IPS-15b (cell line): ENCODE measurements at regions not wholly inside any gene's neighbourhood (a gene's known extent, or its start where the extent isn't known, plus 50 kb on each side); places are given as distances from the start of the nearest gene placed in this dataset.

Source experiments
- H3K27me3 ChIP-seq: one replicate; pipeline ENCODE4 v1.6.1; 2013; ENCODE audit warnings: low read length; ENCODE audit not compliant: control insufficient read depth, insufficient read depth
- H3K36me3 ChIP-seq: one replicate; pipeline ENCODE4 v1.6.1; 2013; ENCODE audit warnings: low read length; ENCODE audit not compliant: control insufficient read depth, insufficient read depth
- H3K4me1 ChIP-seq: one replicate; pipeline ENCODE4 v1.6.1; 2013; ENCODE audit warnings: mild to moderate bottlenecking, low read length; ENCODE audit not compliant: control insufficient read depth, insufficient read depth
- H3K4me3 ChIP-seq: one replicate; pipeline ENCODE4 v1.5.1; 2013; ENCODE audit warnings: low read depth, low read length
- H3K9ac ChIP-seq: one replicate; pipeline ENCODE4 v1.6.1; 2013; ENCODE audit warnings: low read depth, mild to moderate bottlenecking, low read length
- H3K9me3 ChIP-seq: one replicate; pipeline ENCODE4 v1.6.1; 2013; ENCODE audit warnings: mild to moderate bottlenecking, low read length; ENCODE audit not compliant: control insufficient read depth, insufficient read depth

DNA sequence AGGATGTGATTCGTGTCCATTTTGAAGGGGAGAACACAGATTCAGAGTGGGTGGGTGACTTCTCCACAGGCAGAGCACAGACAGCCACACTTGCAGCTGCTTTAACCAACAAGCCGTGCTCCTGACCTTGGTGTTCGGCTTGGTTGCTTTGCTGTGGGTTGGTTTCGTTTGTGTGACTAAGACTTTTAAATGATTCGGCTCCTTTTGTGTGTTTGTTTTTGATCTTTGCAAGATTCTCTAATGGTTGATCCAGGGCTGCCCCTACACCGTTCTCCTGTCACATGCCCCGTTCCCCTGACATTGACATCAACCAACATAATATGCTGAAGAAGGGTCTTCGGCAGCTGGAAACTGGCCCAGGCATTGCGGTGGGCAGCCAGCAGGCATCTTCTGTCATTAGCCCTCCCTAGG lies 95.9 kb upstream of the MBOAT2 start:
- no peaks in the 10 kb centered on the region for H3K9me3 ChIP-seq
- no peaks in the 10 kb centered on the region for H3K36me3 ChIP-seq
- peaks cover 8% of the 10 kb centered on the region for H3K4me1 ChIP-seq
- H3K9ac ChIP-seq = no peak overlapping the region
- no peak overlapping the region for H3K4me3 ChIP-seq
- H3K27me3 ChIP-seq = peaks cover 4% of the 10 kb centered on the region

GRCh38 chr2:9097892-9098291 lies 94.4 kb upstream of the MBOAT2 start:
- peaks cover 7% of the 10 kb centered on the region for H3K4me1 ChIP-seq
- no peaks in the 10 kb centered on the region for H3K9me3 ChIP-seq
- H3K9ac ChIP-seq = no peak overlapping the region
- H3K27me3 ChIP-seq = peaks cover 4% of the 10 kb centered on the region
- H3K4me3 ChIP-seq = no peak overlapping the region
- no peaks in the 10 kb centered on the region for H3K36me3 ChIP-seq

GRCh38 chr2:9097239-9097638 lies 93.8 kb upstream of the MBOAT2 start:
- Histone ChIP-seq H3K36me3 (no peaks in the 10 kb centered on the region), H3K4me3 (no peak overlapping the region), H3K27me3 (peaks cover 4% of the 10 kb centered on the region), H3K4me1 (peaks cover 2% of the 10 kb centered on the region), H3K9ac (no peak overlapping the region), H3K9me3 (no peaks in the 10 kb centered on the region)

DNA sequence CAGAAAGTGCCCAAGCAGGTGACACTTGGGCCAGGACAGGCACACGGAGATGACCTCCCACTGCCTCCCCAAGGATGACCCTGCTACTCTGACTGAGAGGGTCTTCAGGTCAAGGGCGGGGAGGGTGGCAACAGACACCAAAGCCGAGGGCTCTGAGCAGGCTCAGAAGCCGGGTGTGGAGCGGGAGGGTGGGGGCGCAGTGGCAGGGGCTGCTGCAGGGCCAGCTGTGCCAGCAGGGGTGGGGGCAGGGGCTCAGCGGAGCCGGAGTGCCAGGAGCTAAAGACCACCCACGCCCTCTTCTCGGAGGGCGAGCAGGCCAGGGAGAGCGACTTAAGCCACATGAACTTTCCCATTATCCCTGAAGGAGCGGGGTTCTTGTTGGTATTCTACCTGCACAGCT lies 93.3 kb upstream of the MBOAT2 start:
- Histone ChIP-seq H3K27me3 (peaks cover 4% of the 10 kb centered on the region), H3K9ac (no peak overlapping the region), H3K4me3 (no peak overlapping the region), H3K9me3 (no peaks in the 10 kb centered on the region), H3K4me1 (peaks cover 2% of the 10 kb centered on the region), H3K36me3 (no peaks in the 10 kb centered on the region)

GRCh38 chr2:9095690-9096089 lies 92.2 kb upstream of the MBOAT2 start:
- Histone ChIP-seq H3K4me3 (peak overlapping the region; percentile 13), H3K36me3 (no peaks in the 10 kb centered on the region), H3K9ac (no peak overlapping the region), H3K27me3 (peaks cover 4% of the 10 kb centered on the region), H3K9me3 (no peaks in the 10 kb centered on the region), H3K4me1 (peaks cover 2% of the 10 kb centered on the region)

GRCh38 chr2:9095226-9095625 lies 91.7 kb upstream of the MBOAT2 start:
- Histone ChIP-seq H3K9ac (no peak overlapping the region), H3K27me3 (peaks cover 4% of the 10 kb centered on the region), H3K9me3 (no peaks in the 10 kb centered on the region), H3K4me1 (peaks cover 2% of the 10 kb centered on the region), H3K4me3 (no peak overlapping the region), H3K36me3 (no peaks in the 10 kb centered on the region)

GRCh38 chr2:9094117-9094516 lies 90.6 kb upstream of the MBOAT2 start:
- H3K4me3 ChIP-seq = no peak overlapping the region
- H3K9ac ChIP-seq = no peak overlapping the region

DNA sequence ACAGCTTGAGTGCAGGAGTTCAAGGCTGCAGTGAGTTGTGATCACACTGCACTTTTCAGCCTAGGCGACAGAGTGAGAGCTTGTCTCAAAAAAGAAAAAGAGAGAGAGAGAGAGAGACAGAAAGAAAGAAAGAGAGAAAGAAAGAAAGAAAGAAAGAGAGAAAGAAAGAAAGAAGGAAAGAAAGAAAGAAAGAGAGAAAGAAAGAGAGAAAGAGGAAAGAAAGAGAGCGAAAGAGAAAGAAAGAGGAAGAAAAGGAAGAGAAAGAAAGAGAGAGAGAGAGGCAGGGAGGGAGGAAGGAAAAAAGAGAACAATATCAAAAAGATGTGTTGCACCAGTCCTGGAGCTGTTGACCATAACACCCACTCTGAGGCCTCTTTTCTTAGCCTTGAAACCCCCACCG lies 89.8 kb upstream of the MBOAT2 start:
- Histone ChIP-seq H3K4me3 (no peak overlapping the region), H3K27me3 (peaks cover 4% of the 10 kb centered on the region), H3K9me3 (no peaks in the 10 kb centered on the region), H3K36me3 (no peaks in the 10 kb centered on the region), H3K9ac (no peak overlapping the region), H3K4me1 (peaks cover 2% of the 10 kb centered on the region)

More at GRCh38 chr2:9094117-9094516, 90.6 kb upstream of the MBOAT2 start:
- Histone ChIP-seq H3K9me3 (no peaks in the 10 kb centered on the region), H3K4me1 (peaks cover 2% of the 10 kb centered on the region), H3K27me3 (peaks cover 4% of the 10 kb centered on the region), H3K36me3 (no peaks in the 10 kb centered on the region)

DNA sequence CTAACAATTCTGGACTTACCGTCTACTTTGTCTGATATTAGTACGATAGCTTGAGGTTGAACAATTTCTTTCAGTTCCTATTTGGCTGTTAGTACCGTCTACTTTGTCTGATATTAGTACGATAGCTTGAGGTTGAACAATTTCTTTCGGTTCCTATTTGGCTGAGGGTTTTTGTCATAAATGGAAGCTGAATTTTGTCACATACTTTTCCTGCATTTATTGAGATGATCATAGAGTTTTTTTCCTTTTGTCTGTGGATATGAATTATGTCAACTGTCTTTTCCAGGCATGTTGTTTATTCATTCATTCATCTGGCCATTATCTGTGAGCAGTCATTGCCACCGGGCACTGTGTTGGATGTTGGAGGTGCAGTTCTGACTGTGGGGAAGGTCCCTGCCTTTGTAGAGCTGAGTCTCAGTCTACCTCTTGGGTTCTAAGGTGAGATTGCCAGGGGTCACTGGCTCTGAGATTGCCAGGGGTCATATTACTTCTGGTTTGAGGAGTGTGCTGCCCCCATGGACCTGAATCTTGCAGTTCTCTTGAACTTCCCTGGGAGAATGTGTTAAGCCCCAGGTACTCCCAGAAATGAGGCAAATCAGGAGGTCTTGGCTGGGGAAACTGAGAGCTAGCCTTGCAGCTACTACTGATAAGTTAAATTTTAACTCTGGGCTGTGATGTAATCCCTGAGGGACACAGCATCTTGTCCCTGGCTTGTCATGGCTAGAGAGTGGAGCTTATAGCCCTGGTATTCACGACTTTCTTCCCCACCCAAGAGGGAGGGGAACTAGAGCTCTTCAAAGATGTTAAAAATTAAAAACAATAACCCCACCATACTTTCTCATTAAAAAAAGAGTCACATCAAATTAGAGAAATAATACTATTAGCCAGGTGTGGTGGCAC lies 89.1 kb upstream of the MBOAT2 start:
- H3K4me1 ChIP-seq = peaks cover 2% of the 10 kb centered on the region
- no peaks in the 10 kb centered on the region for H3K36me3 ChIP-seq
- H3K4me3 ChIP-seq = no peak overlapping the region
- H3K27me3 ChIP-seq = peaks cover 4% of the 10 kb centered on the region
- no peak overlapping the region for H3K9ac ChIP-seq
- H3K9me3 ChIP-seq = no peaks in the 10 kb centered on the region

DNA sequence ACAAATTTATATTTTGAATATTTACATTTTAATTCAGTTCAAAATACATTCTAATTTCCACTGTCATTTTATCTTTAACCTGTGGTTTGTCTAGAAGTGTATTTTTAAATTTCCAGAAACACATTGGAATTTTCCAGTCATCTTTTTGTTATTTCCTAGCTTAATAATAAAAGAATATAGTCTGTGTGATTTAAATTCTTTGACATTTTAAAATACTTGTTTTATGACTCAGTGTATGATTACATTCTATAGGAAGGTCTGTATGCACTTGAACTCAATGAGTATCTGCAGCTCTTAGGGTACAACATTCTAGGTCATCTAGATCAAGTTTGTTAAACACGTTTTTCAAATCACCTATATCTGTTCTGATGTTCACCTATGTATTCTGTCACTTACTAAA lies 88.3 kb upstream of the MBOAT2 start:
- H3K4me1 ChIP-seq = peaks cover 5% of the 10 kb centered on the region
- H3K36me3 ChIP-seq = no peaks in the 10 kb centered on the region
- H3K9me3 ChIP-seq = no peaks in the 10 kb centered on the region
- H3K4me3 ChIP-seq = no peak overlapping the region
- no peak overlapping the region for H3K9ac ChIP-seq
- peaks cover 4% of the 10 kb centered on the region for H3K27me3 ChIP-seq

GRCh38 chr2:9089831-9090230 lies 86.3 kb upstream of the MBOAT2 start:
- H3K36me3 ChIP-seq = no peaks in the 10 kb centered on the region
- peaks cover 5% of the 10 kb centered on the region for H3K4me1 ChIP-seq

DNA sequence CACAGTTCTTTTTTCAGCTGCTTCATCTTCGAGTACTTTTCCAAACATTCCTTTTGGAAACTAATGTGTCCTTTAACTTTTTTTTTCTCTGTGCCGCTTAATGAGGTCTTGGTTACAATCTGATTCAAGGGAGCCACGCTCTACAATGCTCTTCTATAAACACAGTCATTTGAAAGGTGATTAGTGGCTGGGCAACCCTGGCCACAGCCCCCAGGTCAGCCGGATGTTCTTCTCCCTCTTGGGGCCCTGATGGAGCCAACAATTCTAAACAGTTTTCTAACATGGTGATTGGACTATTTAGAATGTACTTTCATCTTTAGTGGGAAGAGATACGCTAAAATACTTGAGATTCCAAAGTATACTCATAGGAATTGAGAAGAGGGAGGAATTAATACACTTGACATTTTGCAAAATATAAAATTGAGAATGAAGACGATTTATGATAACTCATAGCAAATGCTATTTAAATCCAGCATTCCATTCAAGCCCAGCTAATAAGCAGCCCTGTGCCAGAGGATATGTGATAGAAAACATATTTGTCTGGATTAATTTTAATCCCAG lies 83.7 kb upstream of the MBOAT2 start:
- no peak overlapping the region for H3K9ac ChIP-seq

More at GRCh38 chr2:9089831-9090230, 86.3 kb upstream of the MBOAT2 start:
- Histone ChIP-seq H3K4me3 (no peak overlapping the region), H3K27me3 (no peaks in the 10 kb centered on the region), H3K9me3 (no peaks in the 10 kb centered on the region), H3K9ac (no peak overlapping the region)

More for the DNA sequence above, 83.7 kb upstream of the MBOAT2 start:
- Histone ChIP-seq H3K36me3 (no peaks in the 10 kb centered on the region), H3K9me3 (no peaks in the 10 kb centered on the region), H3K27me3 (no peaks in the 10 kb centered on the region), H3K4me3 (no peak overlapping the region), H3K4me1 (peaks cover 3% of the 10 kb centered on the region)
